Tibial nerve (tissue), 3 donors: ENCODE measurements at regions not wholly inside any gene's neighbourhood (a gene's known extent, or its start where the extent isn't known, plus 50 kb on each side); places are given as distances from the start of the nearest gene placed in this dataset.

Experiments
- CTCF ChIP-seq, 5 experiments: fragments of 200-600 bp in 3 of 5; fragments of 450-650 bp in 2 of 5; sonication (generic) in 3 of 5; IDR thresholded peaks; one replicate each; pipeline ENCODE4 v1.5.1; 2016 to 2019; ENCODE audit warnings: antibody characterized with exemption in 5 of 5, mild to moderate bottlenecking in 3 of 5, moderate library complexity in 2 of 5
- POLR2A ChIP-seq, 2 donors: fragments of 450-650 bp; IDR thresholded peaks; one replicate each; pipeline ENCODE4 v1.6.1; 2017; ENCODE audit warnings: antibody characterized with exemption in 2 of 2, mild to moderate bottlenecking in 2 of 2, moderate library complexity in 2 of 2

- no peak for TF ChIP-seq CTCF (IDR thresholded peaks at IDR 0.05)
- TF ChIP-seq POLR2A (IDR thresholded peaks at IDR 0.05): no peak
Observed at GRCh38 chr15:31221936-31222515, 104.6 kb upstream of the KLF13 start.
